ENCODE measurements at regions not wholly inside any gene's neighbourhood (a gene's known extent, or its start where the extent isn't known, plus 50 kb on each side); places are given as distances from the start of the nearest gene placed in this dataset.

- TF ChIP-seq CTCF (IDR thresholded peaks at IDR 0.05) (no peak), POLR2AphosphoS5 (IDR thresholded peaks at IDR 0.05; ENCODE audit: insufficient read depth in 1 of 2, low read depth in 1 of 2) (no peak)
Observed at GRCh38 chr5:89840906-89841305, 568.6 kb downstream of the CETN3 start.
